GM19238 (cell line): ENCODE measurements at regions not wholly inside any gene's neighbourhood (a gene's known extent, or its start where the extent isn't known, plus 50 kb on each side); places are given as distances from the start of the nearest gene placed in this dataset.
"Not testable (repeated sequence)": the region's sequence is repeated elsewhere in the genome, so short reads cannot be mapped to it uniquely, and the experiment has no call there.

ENCODE experiments used
- DNase-seq: peaks from one replicate; pipeline ENCODE4 v3.0.0; 2011; ENCODE audit warnings: low spot score; ENCODE audit not compliant: insufficient read length

GRCh38 chr9:129319076-129319937 lies 141.2 kb upstream of the IER5L start:
- DNase-seq: no peak

DNA sequence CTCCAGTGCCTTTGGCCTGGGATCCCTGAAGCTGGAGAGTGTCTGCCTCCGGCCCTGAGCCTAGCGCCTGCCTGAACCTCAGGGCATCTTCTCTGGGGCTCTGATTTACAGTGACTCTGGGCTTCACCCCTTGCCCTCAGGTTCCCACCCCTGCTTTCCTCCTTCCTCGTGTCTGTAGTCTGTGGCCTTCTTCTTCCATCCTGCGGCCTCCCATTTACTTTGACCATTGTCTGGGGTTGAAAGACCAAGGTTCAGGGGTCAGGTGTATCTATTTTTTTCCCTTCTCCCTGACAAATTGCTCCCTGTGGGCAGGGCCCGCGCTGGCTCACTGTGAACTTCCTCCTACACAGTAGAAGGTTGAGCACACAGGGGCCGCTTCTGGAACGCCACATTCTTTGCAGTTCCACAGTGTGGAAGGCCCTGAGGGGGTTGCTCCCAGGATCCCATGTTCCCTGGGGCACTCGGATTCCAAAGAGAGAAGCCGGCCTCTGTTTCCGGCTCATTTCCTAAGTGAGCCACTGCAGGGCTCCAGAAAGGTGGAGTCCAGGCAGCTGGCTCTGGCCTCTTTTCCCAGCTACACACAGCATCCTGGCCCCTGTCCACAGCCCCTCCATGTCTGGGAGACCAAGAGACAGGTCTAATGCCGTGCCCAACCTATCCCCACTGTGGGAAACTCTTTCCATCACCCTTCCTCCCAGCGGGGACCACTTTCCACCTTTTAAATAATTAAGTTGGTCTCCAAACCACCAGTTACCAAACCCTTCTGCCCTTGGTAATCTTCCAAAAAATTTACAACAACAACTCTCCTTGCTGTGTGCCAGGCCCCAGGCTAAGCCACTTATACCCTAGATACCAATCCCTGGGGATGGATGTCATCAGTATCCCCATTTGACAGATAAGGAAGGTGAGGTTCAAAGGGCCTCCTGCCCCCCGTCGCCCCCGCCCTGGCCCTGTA lies 140.3 kb upstream of the IER5L start:
- DNase-seq: no peak

GRCh38 chr9:129317179-129318011 lies 139.3 kb upstream of the IER5L start:
- DNase-seq: no peak

DNA sequence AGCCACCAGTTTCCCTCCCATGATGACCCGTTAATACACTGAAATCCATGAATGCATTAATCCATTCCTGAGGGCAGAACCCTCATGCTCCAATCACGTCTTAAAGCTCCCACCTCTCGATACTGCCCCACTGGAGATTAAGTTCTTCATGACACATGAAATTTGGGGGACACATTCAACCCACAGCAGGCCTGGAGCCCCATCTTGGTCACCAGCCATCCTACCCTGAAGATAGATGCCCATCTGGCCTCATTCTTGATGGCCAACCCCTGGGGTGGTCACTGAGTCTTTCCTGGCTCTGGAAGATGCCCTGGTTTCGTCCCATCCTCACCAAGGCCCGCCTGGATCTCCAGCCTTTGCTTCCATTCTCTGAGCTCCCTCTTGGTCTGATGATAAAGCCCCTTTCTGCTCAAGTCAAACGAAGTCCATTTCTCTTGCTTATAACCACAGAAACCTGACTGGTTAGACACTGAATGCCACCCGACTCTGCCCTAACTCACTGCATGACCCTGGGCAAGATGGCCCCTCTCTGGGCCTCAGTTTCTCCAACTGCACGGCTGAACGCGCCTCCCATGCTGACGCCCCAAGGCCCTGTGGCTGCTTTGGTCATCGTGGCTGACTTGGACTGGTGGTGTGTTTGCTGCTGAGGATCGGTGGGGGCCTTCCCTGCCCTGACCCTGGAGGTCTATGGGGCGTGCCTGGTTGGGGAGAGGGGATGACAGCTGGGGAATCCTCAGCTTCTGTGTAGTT lies 138.4 kb upstream of the IER5L start:
- DNase-seq: no peak

DNA sequence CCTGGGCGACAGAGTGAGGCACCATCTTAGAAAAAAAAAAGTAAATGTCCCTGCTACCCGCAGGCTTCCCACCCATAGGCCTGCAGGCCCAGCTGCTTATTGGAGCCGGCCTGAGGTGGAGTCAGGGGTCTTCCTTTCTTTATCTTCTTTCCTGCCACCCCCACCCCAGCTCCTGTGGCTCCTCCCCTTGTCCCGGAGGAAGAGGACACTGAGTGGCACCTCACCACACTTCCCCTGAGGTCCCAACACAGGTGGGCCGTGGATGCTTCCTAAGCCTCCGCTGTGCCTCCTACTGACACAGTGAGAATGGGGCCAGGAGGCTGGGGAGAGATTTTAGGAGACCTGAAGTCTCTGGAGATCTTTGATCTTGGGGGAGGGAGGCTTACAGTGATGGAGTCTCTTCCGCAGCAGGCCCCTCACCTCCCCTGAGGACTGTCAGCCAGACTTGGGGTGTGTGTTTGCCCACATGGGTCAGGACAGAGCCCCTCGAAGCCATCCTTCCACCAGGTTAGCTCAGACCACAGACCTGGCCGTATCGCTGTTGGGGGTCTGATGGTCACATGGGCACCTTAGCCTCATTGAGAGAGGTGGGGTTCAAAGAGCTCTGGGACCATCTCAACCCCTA lies 135.4 kb upstream of the IER5L start:
- no peak for DNase-seq

DNA sequence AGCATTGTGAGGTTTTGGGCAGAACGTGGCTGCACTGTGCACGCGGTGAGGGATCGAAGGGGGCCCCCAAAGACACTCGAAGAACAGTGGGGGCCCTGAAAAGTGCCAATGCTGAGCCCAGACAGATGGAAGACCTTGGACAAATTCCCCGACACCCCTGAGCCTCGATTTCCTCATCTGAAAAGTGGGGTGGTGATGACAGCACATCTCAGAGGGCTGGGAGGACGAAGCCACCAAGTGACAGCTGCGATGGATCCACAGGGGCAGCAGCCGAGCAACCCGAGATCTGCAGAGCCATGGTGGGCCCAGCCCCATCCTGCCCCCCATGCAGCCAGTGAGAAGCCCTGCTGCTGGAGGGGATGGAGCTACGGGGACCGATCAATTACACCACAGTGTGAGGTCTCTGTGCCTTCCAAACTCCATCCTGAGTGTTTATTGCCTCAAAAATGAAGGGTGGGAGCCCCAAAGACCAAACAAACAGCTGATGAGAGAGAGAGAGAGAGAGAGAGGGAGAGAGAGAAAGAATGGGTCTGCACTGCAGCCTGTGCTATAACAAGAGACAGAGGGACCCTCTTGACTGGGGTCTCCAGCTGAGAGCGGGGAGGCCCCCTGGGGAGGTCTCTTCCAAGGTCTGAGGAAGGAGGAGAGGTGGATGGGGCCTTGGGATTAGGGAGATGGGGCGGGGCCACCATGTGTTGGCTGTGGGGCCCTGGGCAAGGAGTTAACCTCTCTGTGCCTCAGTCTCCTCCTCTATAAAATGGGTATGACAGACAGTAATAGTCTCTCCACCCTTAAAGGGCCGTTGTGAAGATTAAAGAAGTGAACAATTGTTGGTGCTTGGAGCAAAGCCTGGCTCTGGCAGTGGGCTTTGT lies 134.4 kb upstream of the IER5L start:
- no peak for DNase-seq

DNA sequence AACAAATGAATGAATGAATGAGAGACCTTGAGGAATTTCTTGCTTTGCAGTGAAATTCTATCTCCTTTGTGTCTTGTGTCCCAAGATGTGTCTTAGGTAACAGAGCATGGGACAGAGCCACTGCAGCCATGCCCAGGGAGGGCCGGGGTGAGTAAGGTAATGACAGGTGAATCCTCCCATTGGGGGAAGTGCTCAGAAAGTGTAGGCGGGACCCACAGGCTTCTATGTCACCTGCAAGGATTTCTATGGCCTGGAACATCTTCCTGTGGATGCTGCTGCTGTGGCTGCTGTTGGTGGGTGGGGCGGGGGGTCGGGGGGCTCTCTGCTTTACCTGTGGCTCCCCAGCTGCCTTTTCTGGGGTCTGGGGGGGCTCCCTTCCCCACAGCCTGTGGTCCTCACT lies 133.6 kb upstream of the IER5L start:
- DNase-seq: no peak

GRCh38 chr9:129310666-129311350 lies 132.7 kb upstream of the IER5L start:
- no peak for DNase-seq

DNA sequence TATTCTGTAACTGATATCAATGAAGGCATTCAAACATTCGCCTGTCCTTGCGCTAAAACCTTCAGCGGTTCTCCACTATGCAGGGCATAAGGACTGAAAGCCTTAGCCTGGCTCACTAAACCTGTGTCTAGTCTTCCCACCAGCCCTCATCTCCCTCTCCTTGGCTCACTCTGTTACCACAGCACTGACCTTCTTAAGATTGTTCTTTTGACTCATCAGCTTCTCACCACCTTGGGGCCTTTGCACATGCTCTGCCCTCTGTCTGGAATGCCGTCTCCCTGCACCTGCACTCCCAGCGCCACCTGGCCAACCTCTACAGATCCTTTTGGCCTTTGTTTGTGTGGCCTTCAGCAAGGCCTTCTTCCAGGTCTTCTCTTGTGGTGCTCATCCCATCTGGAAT lies 131.8 kb upstream of the IER5L start:
- no peak for DNase-seq

- DNase-seq: no peak
These were observed 131.0 kb upstream of the IER5L start for GRCh38 chr9:129309041-129309430.

DNA sequence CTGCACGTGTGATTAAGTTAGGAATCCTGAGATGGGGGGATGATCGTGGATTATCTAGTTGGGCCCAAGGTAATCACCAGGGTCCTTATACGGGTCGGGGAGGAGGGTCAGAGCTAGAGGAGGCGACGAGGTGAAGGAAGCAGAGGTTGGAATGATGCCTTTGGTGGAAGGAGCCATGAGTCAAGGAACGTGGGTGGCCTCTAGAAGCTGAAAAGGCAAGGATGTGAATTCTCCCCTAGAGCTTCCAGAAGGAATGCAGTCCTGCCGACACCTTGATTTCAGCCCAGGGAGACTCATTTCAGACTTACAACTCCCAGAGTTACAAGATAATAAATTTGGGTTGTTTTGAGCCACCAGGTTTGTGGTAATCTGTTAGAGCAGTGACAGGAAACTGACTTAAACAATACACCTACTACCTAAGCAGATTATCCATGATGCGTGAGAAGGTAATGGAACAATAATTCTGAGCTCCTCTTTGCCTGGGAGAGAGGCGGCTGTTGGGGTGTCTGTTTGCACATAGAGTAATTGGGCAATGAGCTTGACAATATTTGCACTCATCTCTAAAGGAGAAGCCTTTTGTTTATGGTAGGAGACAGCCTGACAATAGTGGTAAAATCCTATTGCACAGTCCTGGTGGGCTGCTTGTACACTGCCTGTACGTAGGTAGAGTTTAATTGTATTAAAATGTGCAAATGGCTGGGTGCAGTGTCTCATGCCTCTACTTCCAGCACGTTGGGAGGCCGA lies 129.3 kb upstream of the IER5L start:
- DNase-seq: no peak

GRCh38 chr9:129306318-129306973 lies 128.4 kb upstream of the IER5L start:
- DNase-seq: no peak

DNA sequence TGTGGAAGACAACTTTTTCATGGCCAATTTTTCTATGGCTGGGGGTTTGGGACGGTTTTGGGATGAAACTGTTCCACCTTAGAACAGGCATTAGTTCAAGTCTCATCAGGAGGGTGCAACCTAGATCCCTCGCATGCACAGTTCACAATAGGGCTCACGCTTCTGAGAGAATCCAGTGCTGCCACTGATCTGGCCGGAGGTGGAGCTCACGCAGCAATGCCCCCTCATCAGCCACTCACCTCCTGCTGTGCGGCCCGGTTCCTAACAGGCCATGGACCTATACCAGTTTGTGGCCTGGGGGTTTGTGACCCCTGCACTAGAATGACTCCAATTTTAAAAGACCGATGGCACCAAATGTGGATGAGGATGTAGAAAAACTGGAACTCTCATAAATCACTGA lies 127.2 kb upstream of the IER5L start:
- no peak for DNase-seq

DNA sequence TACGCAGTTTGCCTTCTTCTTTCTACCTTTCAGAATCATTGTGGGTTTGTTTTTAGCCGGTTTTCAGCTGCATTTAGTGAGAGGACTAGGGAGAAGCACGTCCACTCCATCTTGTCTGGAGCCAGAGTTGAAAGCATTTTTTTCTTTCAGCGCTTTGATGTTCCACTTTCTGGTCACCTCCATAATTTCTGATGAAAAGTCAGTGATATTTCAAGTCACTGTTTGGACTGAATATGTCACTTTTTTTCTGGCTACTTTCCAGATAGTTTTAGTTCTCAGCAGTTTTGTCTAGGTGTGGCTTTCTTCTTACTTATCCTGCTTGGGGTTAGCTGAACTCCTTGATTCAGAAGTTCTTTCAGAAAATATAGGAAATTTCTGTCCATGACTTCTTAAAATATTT lies 123.9 kb upstream of the IER5L start:
- DNase-seq: no peak

- DNase-seq: not testable (repeated sequence)
These were observed 118.1 kb upstream of the IER5L start for GRCh38 chr9:129296195-129296594.

DNA sequence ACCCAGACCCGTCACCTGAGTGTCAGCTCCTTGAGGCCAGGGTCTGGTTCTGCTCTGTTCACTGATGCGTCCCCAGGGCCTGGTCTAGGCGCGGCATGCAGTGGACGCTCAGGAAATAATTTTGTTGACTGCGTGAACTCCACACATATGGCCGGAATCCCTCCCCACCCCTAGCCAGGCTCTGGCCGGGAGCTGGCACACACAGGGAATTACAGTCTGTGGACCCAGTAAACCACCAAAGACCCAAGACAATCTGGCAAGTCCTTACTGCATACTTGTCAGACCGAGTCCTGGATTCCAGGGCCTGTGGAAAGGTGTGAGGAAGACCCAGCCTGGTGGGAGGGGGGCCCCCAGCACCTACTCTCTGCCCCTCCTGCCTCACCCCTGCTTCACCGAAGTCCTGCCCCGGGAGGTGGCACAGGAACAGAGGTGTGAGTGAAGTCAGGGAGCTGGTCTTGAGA lies 113.0 kb upstream of the IER5L start:
- no peak for DNase-seq

DNA sequence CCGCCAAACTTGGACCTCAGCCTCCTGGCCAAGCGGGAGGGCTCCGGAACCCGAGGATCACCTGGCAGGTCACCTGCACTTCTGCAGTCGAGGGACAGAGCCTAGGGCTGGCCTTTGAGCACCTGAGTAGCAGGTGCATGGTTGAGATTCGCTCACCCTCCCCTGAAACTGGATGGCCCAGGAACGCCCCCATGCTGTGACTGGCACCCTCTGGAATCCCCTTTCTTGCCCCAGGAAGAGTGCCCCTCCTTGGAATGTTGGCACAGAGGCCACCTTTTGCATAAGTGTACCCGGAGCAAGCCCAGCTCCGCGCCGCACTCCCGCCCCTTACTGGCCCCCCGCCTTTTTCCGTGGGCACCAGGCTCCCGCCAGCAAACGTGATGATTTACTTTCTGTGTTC lies 112.5 kb upstream of the IER5L start:
- no peak for DNase-seq
